ENCODE measurements at regions not wholly inside any gene's neighbourhood (a gene's known extent, or its start where the extent isn't known, plus 50 kb on each side); places are given as distances from the start of the nearest gene placed in this dataset.

DNA sequence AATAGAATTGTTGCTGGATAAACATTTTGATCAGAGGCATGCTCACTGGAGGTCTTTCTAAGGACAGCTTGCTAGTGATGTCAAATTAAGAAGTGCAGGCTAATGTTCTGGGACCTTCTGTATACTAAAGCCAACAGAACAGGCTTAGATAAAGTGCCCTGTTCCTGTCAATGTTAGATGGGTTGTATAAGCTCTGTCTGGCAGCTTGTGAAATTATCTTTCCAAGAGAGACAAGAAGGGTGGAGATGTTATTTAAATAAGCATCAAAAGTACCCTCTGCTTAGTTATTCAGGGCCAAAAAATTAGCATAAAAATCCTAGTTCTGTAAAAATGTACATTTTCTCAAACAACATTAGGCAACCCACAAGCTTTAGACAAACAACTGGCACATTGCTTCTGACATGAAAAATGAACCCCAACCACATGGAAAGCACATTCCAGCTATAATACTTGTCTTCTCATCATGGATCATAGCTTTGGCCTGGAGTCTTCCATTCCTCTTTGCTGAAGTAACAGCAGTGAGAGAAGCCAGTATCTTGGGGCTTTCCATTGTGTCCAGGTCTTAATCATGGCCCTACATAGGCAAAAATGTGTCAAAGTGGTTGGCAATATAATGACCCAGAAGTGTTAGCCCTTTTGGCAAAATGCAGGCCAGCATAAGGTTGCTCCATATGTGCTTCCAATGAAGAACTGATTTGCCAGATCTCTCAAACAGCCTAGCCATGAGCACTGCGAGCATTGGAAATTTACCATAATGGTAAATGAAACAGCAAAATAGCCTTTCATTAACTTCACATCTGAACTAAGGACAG is 478.1 kb upstream of the ZNF804A start:
- TF ChIP-seq BHLHE40 (IDR thresholded peaks at IDR 0.05; ENCODE audit: borderline replicate concordance) (no peak), L3MBTL2 (conservative IDR thresholded peaks at IDR 0.05) (no peak), FOXK2 (IDR thresholded peaks at IDR 0.05) (no peak), TARDBP (IDR thresholded peaks at IDR 0.05) (no peak), FOXA1 (IDR thresholded peaks at IDR 0.05) (no peak), ELF4 (IDR thresholded peaks at IDR 0.05) (no peak), NFRKB (IDR thresholded peaks at IDR 0.05) (no peak), CTBP1 (IDR thresholded peaks at IDR 0.05; ENCODE audit: borderline replicate concordance) (no peak), SP1 (IDR thresholded peaks at IDR 0.05) (no peak), SUZ12 (IDR thresholded peaks at IDR 0.05) (no peak)
